GM12878 (cell line): ENCODE measurements at regions not wholly inside any gene's neighbourhood (a gene's known extent, or its start where the extent isn't known, plus 50 kb on each side); places are given as distances from the start of the nearest gene placed in this dataset.

Experiments used
- ATAC-seq: fragments of 200-7000 bp; cut with Tn5 transposase; 3 replicates; pipeline ENCODE4 v1.9.1; 2020; ENCODE audit warnings: mild to moderate bottlenecking, moderate library complexity
- BruUV-seq: library from RNA; stranded (reverse); fragments of 400-500 nt; replicated peaks from 2 replicates; lab custom pipeline; 2021; lab: Mats Ljungman, UMichigan
- CTCF ChIA-PET: fragments of 300-600 bp; sonication (Branson Sonifier 250); formaldehyde crosslinking; extraction: SDS; loops from one replicate; lab custom pipeline; 2021; ENCODE audit warnings: inconsistent platforms; lab: Yijun Ruan, JAX
- POLR2A ChIA-PET: fragments of 350-600 bp; formaldehyde crosslinking; extraction: SDS; loops from one replicate; lab custom pipeline; 2021; ENCODE audit warnings: inconsistent platforms; lab: Charles Lee
- RAD21 ChIA-PET: fragments of 300-600 bp; sonication (Branson Sonifier 250); formaldehyde crosslinking; loops from one replicate; lab custom pipeline; 2023; ENCODE audit warnings: antibody characterized with exemption; ENCODE audit not compliant: unreplicated experiment; lab: Charles Lee
- SMC1A ChIA-PET: fragments of 300-600 bp; sonication (Branson Sonifier 250); formaldehyde crosslinking; loops from one replicate; lab custom pipeline; 2023; ENCODE audit not compliant: unreplicated experiment, uncharacterized antibody; lab: Charles Lee
- DNase-seq: peaks from one replicate; pipeline ENCODE4 v3.0.0-alpha.2; 2011; ENCODE audit warnings: low read depth, low spot score
- FAIRE-seq: peaks from 3 replicates; lab custom pipeline; 2011; peaks lifted over from hg19 to GRCh38; lab: Jason Lieb, UNC
- H2AFZ ChIP-seq: 2 replicates; pipeline ENCODE4 v1.6.0; 2011; ENCODE audit warnings: low read depth, low read length, control low read depth; ENCODE audit not compliant: control insufficient read depth
- H3K27ac ChIP-seq: 2 replicates; pipeline ENCODE4 v1.5.1; 2011; ENCODE audit warnings: control low read depth; ENCODE audit not compliant: control insufficient read depth, insufficient read depth
- H3K27me3 ChIP-seq, 2 experiments: replicated peaks in 1 of 2; 2 replicates each; pipeline versions ENCODE4 v1.6.0 to v1.6.1; 2011; ENCODE audit warnings: low read length in 1 of 2; ENCODE audit not compliant: control insufficient read depth in 2 of 2, insufficient read depth in 2 of 2
- H3K36me3 ChIP-seq, 2 experiments: 2 replicates each; pipeline ENCODE4 v1.5.1; 2011; ENCODE audit warnings: low read length in 1 of 2; ENCODE audit not compliant: control insufficient read depth in 2 of 2, insufficient read depth in 2 of 2
- H3K4me1 ChIP-seq: 2 replicates; pipeline ENCODE4 v1.6.1; 2011; ENCODE audit warnings: mild to moderate bottlenecking, low read length, moderate library complexity, mixed read lengths; ENCODE audit not compliant: control insufficient read depth, insufficient read depth
- H3K4me2 ChIP-seq: 2 replicates; pipeline ENCODE4 v1.6.0; 2011; ENCODE audit warnings: control low read depth; ENCODE audit not compliant: control insufficient read depth, insufficient read depth
- H3K4me3 ChIP-seq: fragments of 200-600 bp; sonication (generic); 2 replicates; pipeline ENCODE4 v1.5.1; 2016
- H3K79me2 ChIP-seq: 2 replicates; pipeline ENCODE4 v1.6.0; 2011; ENCODE audit warnings: low read length; ENCODE audit not compliant: control insufficient read depth, insufficient read depth
- H3K9ac ChIP-seq: 2 replicates; pipeline ENCODE4 v1.8.0; 2011; ENCODE audit warnings: low read length, control low read depth, mixed read lengths; ENCODE audit not compliant: control insufficient read depth, insufficient read depth
- H3K9me3 ChIP-seq: replicated peaks from 3 replicates; pipeline ENCODE4 v1.5.1; 2011; ENCODE audit warnings: mild to moderate bottlenecking, low read length; ENCODE audit not compliant: control insufficient read depth, insufficient read depth
- H4K20me1 ChIP-seq: 2 replicates; pipeline ENCODE4 v1.6.0; 2011; ENCODE audit not compliant: control insufficient read depth, insufficient read depth
- MLLT1 ChIP-seq: fragments of 450-650 bp; IDR thresholded peaks from 2 replicates; pipeline ENCODE4 v1.6.1; 2016; ENCODE audit warnings: mild to moderate bottlenecking
- POU2F2 ChIP-seq: IDR thresholded peaks from 3 replicates; pipeline ENCODE4 v1.6.1; 2011; ENCODE audit warnings: low read depth, mild to moderate bottlenecking, low read length, borderline replicate concordance
- RCOR1 ChIP-seq: conservative IDR thresholded peaks from 2 replicates; pipeline ENCODE4 v1.6.1; 2012; ENCODE audit warnings: low read depth, low read length, improper control_type of control experiment
- WGBS: methylation state at CpG from one replicate; pipeline ENCODE4 v1.1.6; 2016; ENCODE audit warnings: low lambda C conversion rate; ENCODE audit not compliant: insufficient replicate concordance, insufficient coverage; ENCODE audit errors: missing lambda C conversion rate; 5-methylcytosine and 5-hydroxymethylcytosine counted together
- in situ Hi-C: fragments of 300-500 bp; cut with MboI; formaldehyde crosslinking; loops from 9 replicates; pipeline ENCODE4 v1.14.3; 2018; ENCODE audit warnings: mixed read lengths
- intact Hi-C: fragments of 100-400 bp; cut with micrococcal nuclease; formaldehyde crosslinking; loops from one replicate; pipeline ENCODE4 v1.14.2; 2022; ENCODE audit not compliant: unreplicated experiment
- TF ChIP-seq, protein P1 (sequence below): fragments of 450-650 bp; IDR thresholded peaks from 2 replicates; pipeline ENCODE4 v1.6.1; 2017; ENCODE audit warnings: mild to moderate bottlenecking

GRCh38 chr3:137641879-137642704 is 122.0 kb upstream of the SOX14 start (continued):
- TF ChIP-seq POU2F2: no peak
- TF ChIP-seq MLLT1: no peak

GRCh38 chr3:137642831-137643230 is 121.3 kb upstream of the SOX14 start:
- in situ Hi-C loops: no loop called here
- Histone ChIP-seq H3K36me3 (no peaks in the 10 kb centered on the region), H3K79me2 (no peaks in the 10 kb centered on the region), H3K9me3 (no peaks in the 10 kb centered on the region), H3K9ac (no peak overlapping the region), H3K4me3 (no peak overlapping the region), H2AFZ (no peak overlapping the region), H3K27ac (no peak overlapping the region), H4K20me1 (no peaks in the 10 kb centered on the region)
- POLR2A ChIA-PET: no interaction called here
- 52% methylated on average over 10 of the region's 10 CpGs for WGBS
- no TSS peak for BruUV-seq
- intact Hi-C loops: no loop called here
- FAIRE-seq (no peak), DNase-seq (no peak), ATAC-seq (no peak)
- TF ChIP-seq, protein P1, sequence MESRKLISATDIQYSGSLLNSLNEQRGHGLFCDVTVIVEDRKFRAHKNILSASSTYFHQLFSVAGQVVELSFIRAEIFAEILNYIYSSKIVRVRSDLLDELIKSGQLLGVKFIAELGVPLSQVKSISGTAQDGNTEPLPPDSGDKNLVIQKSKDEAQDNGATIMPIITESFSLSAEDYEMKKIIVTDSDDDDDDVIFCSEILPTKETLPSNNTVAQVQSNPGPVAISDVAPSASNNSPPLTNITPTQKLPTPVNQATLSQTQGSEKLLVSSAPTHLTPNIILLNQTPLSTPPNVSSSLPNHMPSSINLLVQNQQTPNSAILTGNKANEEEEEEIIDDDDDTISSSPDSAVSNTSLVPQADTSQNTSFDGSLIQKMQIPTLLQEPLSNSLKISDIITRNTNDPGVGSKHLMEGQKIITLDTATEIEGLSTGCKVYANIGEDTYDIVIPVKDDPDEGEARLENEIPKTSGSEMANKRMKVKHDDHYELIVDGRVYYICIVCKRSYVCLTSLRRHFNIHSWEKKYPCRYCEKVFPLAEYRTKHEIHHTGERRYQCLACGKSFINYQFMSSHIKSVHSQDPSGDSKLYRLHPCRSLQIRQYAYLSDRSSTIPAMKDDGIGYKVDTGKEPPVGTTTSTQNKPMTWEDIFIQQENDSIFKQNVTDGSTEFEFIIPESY: no peak
- TF ChIP-seq RCOR1: no peak
- TF ChIP-seq, all 136 proteins: peak for 0
- Histone ChIP-seq H3K27me3 (peaks cover 0 to 6% of the 10 kb centered on the region in 2 experiments; a peak in 2 of 4 replicates), H3K4me2 (no peak overlapping the region), H3K4me1 (no peaks in the 10 kb centered on the region)
- ChIA-PET SMC1A (no interaction called here), RAD21 (no interaction called here), CTCF (no interaction called here)
